ENCODE measurements at regions not wholly inside any gene's neighbourhood (a gene's known extent, or its start where the extent isn't known, plus 50 kb on each side); places are given as distances from the start of the nearest gene placed in this dataset.

GRCh38 chr20:40954521-40955165 is 74.0 kb upstream of the TOP1 start:
- DNase-seq (ENCODE audit: low read depth, low spot score) (no peak), ATAC-seq (no peak)
- no TSS peak for BruUV-seq (replicated peaks)
- TF ChIP-seq EZH2phosphoT487 (IDR thresholded peaks at IDR 0.05; ENCODE audit: borderline replicate concordance) (no peak), ZFX (IDR thresholded peaks at IDR 0.05) (no peak), ELF1 (IDR thresholded peaks at IDR 0.05; ENCODE audit: borderline replicate concordance, low read depth) (no peak), RAD21 (IDR thresholded peaks at IDR 0.05; ENCODE audit: low read depth) (no peak), MAX (IDR thresholded peaks at IDR 0.05) (no peak), JUND (IDR thresholded peaks at IDR 0.05) (no peak), ZNF274 (IDR thresholded peaks at IDR 0.05; ENCODE audit: low read depth, low read length) (no peak), FOSL1 (IDR thresholded peaks at IDR 0.05; ENCODE audit: low read depth) (no peak), ATF3 (IDR thresholded peaks at IDR 0.05) (no peak), SIN3A (IDR thresholded peaks at IDR 0.05; ENCODE audit: low read depth) (no peak), POLR2A (IDR thresholded peaks at IDR 0.05; ENCODE audit: borderline replicate concordance, extremely low read depth, insufficient read depth, insufficient read length) (no peak), EZH2 (IDR thresholded peaks at IDR 0.05) (no peak), CTCF (IDR thresholded peaks at IDR 0.05 in 2 of 3, conservative IDR thresholded peaks at IDR 0.05 in 1 of 3; ENCODE audit: borderline replicate concordance in 1 of 3, insufficient read depth in 1 of 3, low read depth in 2 of 3, low read length in 2 of 3) (no peak), TCF7L2 (IDR thresholded peaks at IDR 0.05; ENCODE audit: borderline replicate concordance, extremely low read depth, insufficient read depth, insufficient read length) (no peak), CBX3 (IDR thresholded peaks at IDR 0.05; ENCODE audit: low read depth) (no peak)
- Histone ChIP-seq H3K36me3 (ENCODE audit: control insufficient read depth in 1 of 2, insufficient read depth in 2 of 2, low read length in 2 of 2) (no peaks in the 10 kb centered on the region), H3K4me1 (ENCODE audit: control insufficient read depth in 1 of 2, insufficient read depth in 2 of 2, low read length in 2 of 2) (no peaks in the 10 kb centered on the region), H3K9ac (ENCODE audit: low read length) (no peak overlapping the region), H3K4me3 (replicated peaks in 1 of 2; ENCODE audit: low read depth in 1 of 2, low read length in 2 of 2) (no peak overlapping the region), H3K9me3 (ENCODE audit: control insufficient read depth in 1 of 2, insufficient read depth in 1 of 2, low read depth in 1 of 2, low read length in 2 of 2) (peaks cover 0 to 8% of the 10 kb centered on the region in 2 experiments; a peak in 1 of 4 replicates), H3K9me2 (ENCODE audit: insufficient read depth) (no peaks in the 10 kb centered on the region), H4K20me1 (ENCODE audit: insufficient read depth) (no peaks in the 10 kb centered on the region), H3K27ac (ENCODE audit: low read depth, low read length) (no peak overlapping the region), H3K27me3 (ENCODE audit: insufficient read depth, low read length) (no peaks in the 10 kb centered on the region), H3K79me2 (ENCODE audit: insufficient read depth, low read length) (no peaks in the 10 kb centered on the region), H3K4me2 (ENCODE audit: low read length) (no peak overlapping the region), H2AFZ (ENCODE audit: low read depth, low read length, poor library complexity, severe bottlenecking) (no peak overlapping the region)
- ChIA-PET POLR2A (no interaction called here), RAD21 (ENCODE audit: low non-redundant PET in 1 of 2, low total read pairs in 2 of 2, uncharacterized antibody in 2 of 2, unreplicated experiment in 2 of 2) (no interaction called here), CTCF (interaction anchor here (3.5 kb wide), 1 partner anchor 9 kb away, joined by 15 read pairs; no protein-coding TSS in a partner anchor)
- intact Hi-C loops (cut with micrococcal nuclease), result loop anchor here (5.0 kb wide), 1 partner anchor 222 kb away; no protein-coding TSS in a partner anchor
